HEK293 (cell line): ENCODE measurements at regions not wholly inside any gene's neighbourhood (a gene's known extent, or its start where the extent isn't known, plus 50 kb on each side); places are given as distances from the start of the nearest gene placed in this dataset.

Experiments used
- CTCF ChIA-PET: fragments of 350-600 bp; formaldehyde crosslinking; extraction: SDS; loops from one replicate; lab custom pipeline; 2021; ENCODE audit warnings: antibody characterized with exemption; lab: Yijun Ruan, JAX
- POLR2A ChIA-PET: fragments of 300-600 bp; formaldehyde crosslinking; extraction: SDS; loops from one replicate; lab custom pipeline; 2020; ENCODE audit warnings: antibody characterized with exemption, inconsistent platforms; lab: Yijun Ruan, JAX
- H3K27ac ChIP-seq: fragments of 200-500 bp; sonication (Bioruptor generic); 2 replicates; pipeline ENCODE4 v1.5.1; 2014; ENCODE audit warnings: low read depth, low read length, control low read depth, inconsistent platforms; ENCODE audit errors: extremely low read depth
- H3K36me3 ChIP-seq, 2 experiments: fragments of 200-500 bp in 1 of 2; sonication (Bioruptor generic) in 1 of 2; 1 replicate in 1 of 2; 2 replicates in 1 of 2; pipeline ENCODE4 v1.5.1; 2014 to 2017; ENCODE audit warnings: inconsistent platforms in 2 of 2, low read length in 2 of 2; ENCODE audit not compliant: control insufficient read depth in 2 of 2, insufficient read depth in 1 of 2
- H3K4me1 ChIP-seq: fragments of 200-500 bp; sonication (Bioruptor generic); 2 replicates; pipeline ENCODE4 v1.5.1; 2014; ENCODE audit warnings: mild to moderate bottlenecking, low read length, inconsistent platforms; ENCODE audit not compliant: control insufficient read depth, insufficient read depth
- H3K4me3 ChIP-seq: 2 replicates; pipeline ENCODE4 v1.5.1; 2011; ENCODE audit warnings: low read depth, mild to moderate bottlenecking, control low read depth, low read length, moderate library complexity
- H3K9me3 ChIP-seq: fragments of 200-500 bp; sonication (Bioruptor generic); 2 replicates; pipeline ENCODE4 v1.5.1; 2014; ENCODE audit warnings: low read depth, low read length, inconsistent platforms; ENCODE audit not compliant: control insufficient read depth, insufficient read depth
- GFI1B ChIP-seq: fragments of 450-650 bp; formaldehyde crosslinking; IDR thresholded peaks from 2 replicates; pipeline ENCODE4 v1.5.1; 2016; ENCODE audit warnings: missing biosample characterization, missing genetic modification characterization
- HOXD13 ChIP-seq: sonication (generic); formaldehyde crosslinking; IDR thresholded peaks from 2 replicates; pipeline ENCODE4 v1.8.0; 2022; ENCODE audit warnings: missing genetic modification reagents, borderline replicate concordance
- MZF1 ChIP-seq: fragments of 450-650 bp; formaldehyde crosslinking; IDR thresholded peaks from 2 replicates; pipeline ENCODE4 v1.5.1; 2017; ENCODE audit warnings: missing biosample characterization, missing genetic modification characterization, borderline replicate concordance
- REPIN1 ChIP-seq: fragments of 450-650 bp; formaldehyde crosslinking; IDR thresholded peaks from 2 replicates; pipeline ENCODE4 v1.5.1; 2017; ENCODE audit warnings: missing biosample characterization, missing genetic modification characterization, low read depth
- SCRT1 ChIP-seq: fragments of 450-650 bp; formaldehyde crosslinking; IDR thresholded peaks from 2 replicates; pipeline ENCODE4 v1.5.1; 2016; ENCODE audit warnings: missing biosample characterization, missing genetic modification characterization, borderline replicate concordance
- SP3 ChIP-seq: fragments of 450-650 bp; formaldehyde crosslinking; IDR thresholded peaks from 2 replicates; pipeline ENCODE4 v1.5.1; 2016; ENCODE audit warnings: missing biosample characterization, missing genetic modification characterization
- TCF7L2 ChIP-seq: IDR thresholded peaks from 2 replicates; pipeline ENCODE4 v1.6.1; 2011; ENCODE audit warnings: low read depth, mild to moderate bottlenecking, inconsistent platforms, low read length, moderate library complexity, borderline replicate concordance
- ZBTB21 ChIP-seq: fragments of 450-650 bp; formaldehyde crosslinking; IDR thresholded peaks from 2 replicates; pipeline ENCODE4 v1.5.1; 2017; ENCODE audit warnings: missing biosample characterization, missing genetic modification characterization
- ZNF112 ChIP-seq: fragments of 450-650 bp; formaldehyde crosslinking; IDR thresholded peaks from 2 replicates; pipeline ENCODE4 v1.5.0; 2017; ENCODE audit warnings: missing biosample characterization, missing genetic modification characterization
- ZNF140 ChIP-seq: fragments of 450-650 bp; formaldehyde crosslinking; IDR thresholded peaks from 2 replicates; pipeline ENCODE4 v1.5.1; 2016; ENCODE audit warnings: missing biosample characterization, missing genetic modification characterization
- ZNF157 ChIP-seq: fragments of 450-650 bp; formaldehyde crosslinking; IDR thresholded peaks from 2 replicates; pipeline ENCODE4 v1.5.1; 2016; ENCODE audit warnings: missing biosample characterization, missing genetic modification characterization
- ZNF214 ChIP-seq: fragments of 450-650 bp; formaldehyde crosslinking; IDR thresholded peaks from 2 replicates; pipeline ENCODE4 v1.5.1; 2017; ENCODE audit warnings: missing biosample characterization, mild to moderate bottlenecking, missing genetic modification characterization, borderline replicate concordance
- ZNF23 ChIP-seq: fragments of 450-650 bp; formaldehyde crosslinking; IDR thresholded peaks from 2 replicates; pipeline ENCODE4 v1.5.1; 2016; ENCODE audit warnings: missing biosample characterization, missing genetic modification characterization, borderline replicate concordance
- ZNF248 ChIP-seq: fragments of 450-650 bp; formaldehyde crosslinking; IDR thresholded peaks from 2 replicates; pipeline ENCODE4 v1.5.1; 2017; ENCODE audit warnings: missing biosample characterization, missing genetic modification characterization
- ZNF473 ChIP-seq: fragments of 450-650 bp; formaldehyde crosslinking; IDR thresholded peaks from 2 replicates; pipeline ENCODE4 v1.5.1; 2017; ENCODE audit warnings: missing biosample characterization, missing genetic modification characterization
- ZNF501 ChIP-seq: fragments of 450-650 bp; formaldehyde crosslinking; IDR thresholded peaks from 2 replicates; pipeline ENCODE4 v1.5.1; 2016; ENCODE audit warnings: missing biosample characterization, missing genetic modification characterization
- ZNF585B ChIP-seq: fragments of 450-650 bp; formaldehyde crosslinking; IDR thresholded peaks from 2 replicates; pipeline ENCODE4 v1.5.1; 2016; ENCODE audit warnings: missing biosample characterization, missing genetic modification characterization
- ZNF670 ChIP-seq: fragments of 450-650 bp; formaldehyde crosslinking; IDR thresholded peaks from 2 replicates; pipeline ENCODE4 v1.5.1; 2016; ENCODE audit warnings: missing biosample characterization, missing genetic modification characterization, low read depth
- ZNF707 ChIP-seq: fragments of 450-650 bp; formaldehyde crosslinking; IDR thresholded peaks from 2 replicates; pipeline ENCODE4 v1.5.1; 2016; ENCODE audit warnings: missing biosample characterization, missing genetic modification characterization
- ZNF777 ChIP-seq: fragments of 450-650 bp; formaldehyde crosslinking; IDR thresholded peaks from 2 replicates; pipeline ENCODE4 v1.5.1; 2017; ENCODE audit warnings: missing biosample characterization, missing genetic modification characterization, borderline replicate concordance
- ZNF791 ChIP-seq: fragments of 450-650 bp; formaldehyde crosslinking; IDR thresholded peaks from 2 replicates; pipeline ENCODE4 v1.5.1; 2016; ENCODE audit warnings: missing biosample characterization, missing genetic modification characterization
- ZNF830 ChIP-seq: fragments of 450-650 bp; IDR thresholded peaks from 2 replicates; pipeline ENCODE4 v1.5.0; 2018; ENCODE audit warnings: missing biosample characterization, missing genetic modification characterization, low read depth, mild to moderate bottlenecking, moderate library complexity
- ZXDB ChIP-seq: fragments of 450-650 bp; formaldehyde crosslinking; IDR thresholded peaks from 2 replicates; pipeline ENCODE4 v1.5.1; 2016; ENCODE audit warnings: missing biosample characterization, missing genetic modification characterization
- TF ChIP-seq, protein P1 (sequence below): fragments of 450-650 bp; formaldehyde crosslinking; IDR thresholded peaks from 2 replicates; pipeline ENCODE4 v1.5.1; 2016; ENCODE audit warnings: missing biosample characterization, missing genetic modification characterization

DNA sequence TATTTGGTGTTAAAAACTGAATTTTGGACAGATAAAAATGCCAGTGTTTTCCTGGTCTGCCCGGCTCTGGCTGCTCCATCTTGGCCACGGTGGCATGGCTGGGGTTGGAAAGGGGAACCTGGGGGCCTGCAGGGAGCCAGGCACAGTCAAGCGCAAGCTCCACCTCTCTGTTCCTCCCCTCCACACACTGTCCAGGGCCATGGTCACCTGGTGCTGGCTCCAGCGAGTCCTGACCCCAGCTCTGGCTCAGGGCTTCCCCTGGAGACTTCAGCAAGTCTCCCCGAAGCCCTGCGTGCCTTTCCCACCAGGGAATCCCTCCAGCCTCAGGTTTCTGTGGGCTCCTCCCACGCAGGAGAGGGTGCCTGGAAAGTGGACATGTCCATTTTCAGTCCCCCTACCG lies 298.5 kb downstream of the QKI start:
- no peak overlapping the region for H3K4me3 ChIP-seq
- ChIA-PET CTCF (no interaction called here), POLR2A (no interaction called here)
- no peak overlapping the region for H3K27ac ChIP-seq
- no peaks in the 10 kb centered on the region for H3K9me3 ChIP-seq
- no peaks in the 10 kb centered on the region for H3K4me1 ChIP-seq
- H3K36me3 ChIP-seq, result no peaks in the 10 kb centered on the region
- TF ChIP-seq ZNF23 (tag by site-specific recombination) (no peak), ZNF214 (no peak), ZNF707 (no peak), SP3 (no peak), REPIN1 (no peak), ZNF140 (tag by site-specific recombination) (no peak), ZNF791 (tag by site-specific recombination) (no peak)
- TF ChIP-seq, protein P1, sequence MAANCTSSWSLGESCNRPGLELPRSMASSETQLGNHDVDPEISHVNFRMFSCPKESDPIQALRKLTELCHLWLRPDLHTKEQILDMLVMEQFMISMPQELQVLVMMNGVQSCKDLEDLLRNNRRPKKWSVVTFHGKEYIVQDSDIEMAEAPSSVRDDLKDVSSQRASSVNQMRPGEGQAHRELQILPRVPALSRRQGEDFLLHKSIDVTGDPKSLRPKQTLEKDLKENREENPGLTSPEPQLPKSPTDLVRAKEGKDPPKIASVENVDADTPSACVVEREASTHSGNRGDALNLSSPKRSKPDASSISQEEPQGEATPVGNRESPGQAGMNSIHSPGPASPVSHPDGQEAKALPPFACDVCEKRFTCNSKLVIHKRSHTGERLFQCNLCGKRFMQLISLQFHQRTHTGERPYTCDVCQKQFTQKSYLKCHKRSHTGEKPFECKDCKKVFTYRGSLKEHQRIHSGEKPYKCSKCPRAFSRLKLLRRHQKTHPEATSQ, result no peak

DNA sequence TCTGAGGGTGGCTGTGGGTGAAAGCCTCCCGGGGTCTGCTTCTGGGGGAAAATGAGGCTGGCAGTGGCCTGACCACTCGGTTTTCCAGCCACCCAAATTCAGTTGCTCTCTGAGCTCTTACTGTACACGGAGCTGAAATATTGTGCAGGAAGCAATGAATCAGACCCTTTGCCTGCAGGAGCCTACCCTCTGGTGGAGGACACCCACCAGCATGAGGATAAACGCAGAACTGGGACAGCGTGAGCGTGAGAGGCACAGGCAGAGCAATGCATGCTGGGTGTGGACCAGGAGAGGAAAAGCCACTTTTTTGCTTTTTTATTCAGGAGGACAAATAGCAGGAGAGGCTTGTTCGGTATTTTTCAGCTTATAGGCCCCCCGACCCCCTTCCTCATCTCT lies 298.0 kb downstream of the QKI start:
- H3K4me3 ChIP-seq, result no peak overlapping the region
- H3K27ac ChIP-seq, result no peak overlapping the region
- ChIA-PET CTCF (no interaction called here), POLR2A (no interaction called here)
- no peaks in the 10 kb centered on the region for H3K9me3 ChIP-seq
- no peak for TF ChIP-seq ZNF112 (tag by site-specific recombination)
- TF ChIP-seq ZBTB21 (tag by site-specific recombination), result no peak
- TF ChIP-seq ZNF248 (tag by site-specific recombination), result no peak
- TF ChIP-seq HOXD13 (CRISPR knock-in tag), result no peak
- no peak for TF ChIP-seq ZNF830 (tag by site-specific recombination)
- TF ChIP-seq GFI1B (tag by site-specific recombination), result no peak
- no peak for TF ChIP-seq SCRT1 (tag by site-specific recombination)
- no peak for TF ChIP-seq TCF7L2
- no peak for TF ChIP-seq ZNF501 (tag by site-specific recombination)
- no peak for TF ChIP-seq ZNF585B (tag by site-specific recombination)
- no peak for TF ChIP-seq MZF1 (tag by site-specific recombination)
- TF ChIP-seq ZNF777 (tag by site-specific recombination), result no peak
- TF ChIP-seq ZNF670, result no peak
- TF ChIP-seq ZNF157 (tag by site-specific recombination), result no peak
- no peak for TF ChIP-seq ZXDB (tag by site-specific recombination)
- TF ChIP-seq ZNF473 (tag by site-specific recombination), result no peak
- no peak for TF ChIP-seq ZNF791 (tag by site-specific recombination)
- no peaks in the 10 kb centered on the region for H3K36me3 ChIP-seq
- H3K4me1 ChIP-seq, result no peaks in the 10 kb centered on the region
